GM19463 (cell line): ENCODE measurements at regions not wholly inside any gene's neighbourhood (a gene's known extent, or its start where the extent isn't known, plus 50 kb on each side); places are given as distances from the start of the nearest gene placed in this dataset.

Experiments used
- ATAC-seq: cut with Tn5 transposase; IDR thresholded peaks from one replicate; pipeline ENCODE4 v1.9.1; 2021; ENCODE audit warnings: mild to moderate bottlenecking, moderate library complexity; ENCODE audit not compliant: unreplicated experiment

DNA sequence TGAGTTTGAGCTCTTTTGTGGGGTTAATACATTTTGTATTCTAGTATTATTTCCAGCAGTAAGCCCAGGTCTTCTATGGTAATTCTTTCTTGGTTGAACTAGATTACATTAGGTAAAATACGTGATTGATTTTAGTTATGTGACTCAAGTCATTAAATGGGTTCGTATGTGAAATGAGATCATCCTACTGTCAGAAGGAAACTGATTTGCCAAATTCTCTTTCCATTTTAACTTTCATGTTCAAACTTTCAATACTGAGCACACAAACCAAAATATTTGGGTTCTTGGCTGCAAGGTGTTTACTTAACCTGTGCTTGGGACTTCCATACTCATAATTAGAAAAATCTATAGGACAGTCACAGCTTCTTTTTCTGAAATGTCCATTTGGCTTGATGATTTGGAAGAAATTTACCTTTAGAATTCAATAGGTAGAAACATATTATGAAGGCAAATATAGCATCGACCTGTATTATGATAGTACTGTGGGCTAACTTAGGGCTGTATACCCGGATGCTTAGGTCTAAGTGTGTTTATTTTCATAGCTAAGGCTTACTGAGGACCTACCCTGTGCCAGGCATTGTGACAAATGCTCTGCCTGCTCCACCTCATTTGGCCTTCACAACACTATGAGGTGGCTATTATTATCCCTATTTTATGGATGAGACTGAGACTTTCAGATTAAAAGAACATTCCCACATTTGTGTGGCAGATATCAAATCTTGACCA is 631.8 kb upstream of the GRM7 start:
- no peak for ATAC-seq

DNA sequence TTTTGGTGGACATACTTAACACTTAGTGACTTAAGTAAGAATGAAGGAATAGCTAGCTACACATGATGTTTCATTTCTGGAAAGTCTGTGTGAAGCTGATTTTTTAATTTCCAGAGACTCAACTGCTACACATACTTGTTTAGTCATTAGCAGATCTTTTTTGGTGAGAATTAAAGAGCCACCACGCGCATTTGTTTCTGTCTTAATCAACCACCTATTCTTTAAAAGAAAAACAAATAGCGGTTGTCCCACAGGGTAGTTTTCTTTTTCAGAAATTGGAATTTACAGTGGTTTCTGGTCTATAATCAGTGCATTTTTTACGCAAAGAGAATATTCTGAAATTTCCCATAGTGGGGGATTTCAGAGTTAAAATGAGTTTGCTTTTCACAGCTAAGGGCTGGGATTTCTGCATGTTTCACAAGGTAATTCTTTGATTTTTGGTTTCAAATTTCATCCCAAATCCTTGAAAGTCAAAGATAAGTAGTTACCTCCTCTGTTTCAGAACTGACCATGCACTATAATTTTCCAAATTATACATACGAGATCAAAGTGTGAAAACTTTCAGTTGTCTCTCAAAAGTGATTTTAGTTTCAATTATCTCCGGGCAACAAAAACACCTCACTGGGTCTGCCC is 631.0 kb upstream of the GRM7 start:
- ATAC-seq, result no peak

DNA sequence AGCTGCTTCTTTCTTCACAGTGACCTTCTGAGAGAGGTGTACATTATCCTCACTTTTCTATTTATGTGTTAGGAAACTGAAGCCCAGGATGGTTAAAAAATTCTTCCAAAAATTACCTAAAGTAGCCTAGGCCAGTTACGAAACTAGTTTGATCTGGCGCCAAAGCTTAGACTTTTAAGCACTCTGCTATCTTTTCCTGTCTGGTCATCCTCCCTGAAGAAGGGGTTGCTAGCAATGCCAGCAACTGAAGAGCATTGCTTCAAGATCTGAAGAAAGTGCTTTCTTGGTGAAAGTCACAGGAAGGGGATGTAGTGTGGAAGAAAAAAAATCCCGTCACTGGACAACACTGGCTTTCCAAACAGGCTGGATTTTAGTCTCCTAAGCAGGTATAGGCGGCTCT is 618.8 kb upstream of the GRM7 start:
- ATAC-seq, result no peak

- no peak for ATAC-seq
Observed at GRCh38 chr3:6248528-6248927, 612.4 kb upstream of the GRM7 start.

- ATAC-seq, result no peak
Observed at GRCh38 chr3:6249679-6250078, 611.2 kb upstream of the GRM7 start.

DNA sequence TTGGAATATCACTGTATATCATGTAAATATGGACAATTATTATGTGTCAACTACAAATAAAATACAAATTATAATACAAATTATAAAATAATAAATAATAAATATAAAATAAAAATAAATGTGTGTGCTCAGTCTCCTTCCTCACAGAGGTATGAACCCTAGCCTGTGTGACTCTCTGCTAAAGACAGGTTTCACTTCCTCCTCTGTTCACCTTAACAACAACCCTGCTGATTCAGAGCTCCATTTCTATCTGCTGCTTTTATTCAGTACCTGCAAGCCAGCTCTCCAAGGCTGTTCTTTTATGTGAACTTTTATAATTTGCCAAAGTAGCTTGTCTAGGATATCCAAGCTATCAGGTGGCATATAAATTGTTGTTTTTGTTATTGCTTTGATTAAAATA is 610.7 kb upstream of the GRM7 start:
- ATAC-seq, result peak; percentile 92

DNA sequence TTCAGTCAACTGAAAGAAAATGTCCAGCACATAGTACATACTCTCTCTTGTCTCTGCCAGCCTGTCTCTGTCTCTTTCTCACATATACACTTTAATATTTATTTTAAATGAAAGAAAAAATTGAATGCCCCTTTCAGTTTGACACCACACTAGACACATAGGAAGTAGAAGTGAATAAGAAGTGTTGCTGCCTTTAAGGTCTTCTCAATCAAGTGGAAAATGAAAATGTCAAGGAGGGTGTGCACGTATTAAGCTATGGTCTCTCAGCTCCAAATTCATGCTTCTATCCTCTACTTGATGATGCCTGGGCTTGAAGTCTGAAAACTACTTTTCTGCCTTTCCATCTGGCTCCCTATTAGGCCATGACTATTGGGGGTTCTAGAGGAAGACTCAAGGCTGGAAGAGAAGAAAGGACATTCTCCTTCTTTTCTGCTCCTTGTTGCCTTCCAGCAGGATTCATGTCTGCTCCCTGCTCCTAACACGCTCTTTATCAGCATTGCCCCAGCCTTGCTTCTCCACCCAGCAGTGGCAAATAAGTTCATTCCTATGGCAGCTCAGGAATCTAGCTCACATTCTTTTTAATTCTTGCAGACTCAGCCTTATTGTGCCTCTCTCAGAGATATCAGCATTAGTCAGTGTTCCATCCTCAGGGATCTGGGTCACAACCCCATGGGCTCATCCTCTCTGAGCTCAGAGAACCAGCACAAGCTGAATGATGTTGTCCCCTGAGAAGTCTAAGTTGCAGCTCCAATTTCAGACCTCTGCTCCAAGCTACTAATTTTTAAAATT is 609.1 kb upstream of the GRM7 start:
- no peak for ATAC-seq

- no peak for ATAC-seq
Observed at GRCh38 chr3:6254490-6254889, 606.4 kb upstream of the GRM7 start.

DNA sequence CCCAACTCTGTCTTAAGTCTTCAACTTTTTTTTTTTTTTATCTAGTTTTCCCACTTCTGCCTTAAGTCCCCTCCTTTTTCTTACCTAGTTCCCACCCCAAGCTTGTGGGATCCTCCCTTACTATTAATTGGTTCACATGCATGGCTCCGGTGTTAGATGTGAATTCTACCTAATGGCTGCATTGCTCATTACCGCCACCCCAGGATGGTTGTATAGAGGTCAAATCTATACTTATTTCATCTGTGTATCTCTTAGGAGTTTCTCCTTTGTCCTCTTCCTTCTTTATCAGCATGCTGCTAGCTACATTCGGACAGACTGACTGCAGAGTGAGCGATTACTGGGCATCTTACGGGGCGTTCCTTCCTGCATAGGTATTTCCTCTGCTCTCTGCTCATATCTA is 605.7 kb upstream of the GRM7 start:
- ATAC-seq, result no peak

- ATAC-seq, result peak; percentile 70
Observed at GRCh38 chr3:6260551-6261191, 600.2 kb upstream of the GRM7 start.

DNA sequence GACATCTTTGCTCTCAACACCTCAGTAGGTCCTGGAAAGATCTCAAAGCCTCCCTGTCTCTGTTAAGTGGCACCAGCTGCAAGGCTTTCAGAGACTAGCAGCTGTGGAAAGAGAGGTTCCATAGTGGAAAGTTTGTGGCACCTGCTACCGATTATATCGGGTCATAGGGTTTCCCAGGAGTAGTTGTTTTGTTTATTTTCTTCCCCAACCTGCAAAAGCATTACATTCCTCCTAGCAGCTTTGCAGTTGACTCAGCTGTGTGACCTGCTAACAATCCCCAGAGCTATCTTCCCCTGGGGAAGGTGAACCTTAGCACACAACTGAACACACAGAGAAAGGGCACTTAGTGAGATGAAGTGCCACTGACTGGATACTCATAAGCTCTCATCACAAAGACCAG is 598.9 kb upstream of the GRM7 start:
- no peak for ATAC-seq

GRCh38 chr3:6264036-6264435 is 596.9 kb upstream of the GRM7 start:
- ATAC-seq, result no peak

DNA sequence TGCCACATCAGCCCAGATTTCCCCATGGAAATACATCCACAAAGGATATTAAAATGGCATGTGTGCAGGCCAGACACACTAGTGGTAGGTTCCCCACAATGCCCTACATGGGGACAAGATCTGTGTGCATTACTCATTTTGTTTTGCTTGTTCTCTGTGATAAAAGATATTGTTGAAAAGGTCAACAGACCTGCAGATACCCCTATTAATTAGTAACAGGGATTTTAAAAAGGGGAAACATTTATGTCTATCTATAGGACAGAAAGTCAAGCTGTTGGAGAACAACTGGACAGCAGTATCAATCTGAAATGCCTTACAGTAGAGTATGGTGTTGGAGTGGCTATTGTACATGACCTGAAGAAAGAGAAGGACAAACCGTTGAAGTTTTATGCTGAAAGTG is 596.0 kb upstream of the GRM7 start:
- no peak for ATAC-seq

- ATAC-seq, result no peak
Observed at GRCh38 chr3:6266135-6266534, 594.8 kb upstream of the GRM7 start.

DNA sequence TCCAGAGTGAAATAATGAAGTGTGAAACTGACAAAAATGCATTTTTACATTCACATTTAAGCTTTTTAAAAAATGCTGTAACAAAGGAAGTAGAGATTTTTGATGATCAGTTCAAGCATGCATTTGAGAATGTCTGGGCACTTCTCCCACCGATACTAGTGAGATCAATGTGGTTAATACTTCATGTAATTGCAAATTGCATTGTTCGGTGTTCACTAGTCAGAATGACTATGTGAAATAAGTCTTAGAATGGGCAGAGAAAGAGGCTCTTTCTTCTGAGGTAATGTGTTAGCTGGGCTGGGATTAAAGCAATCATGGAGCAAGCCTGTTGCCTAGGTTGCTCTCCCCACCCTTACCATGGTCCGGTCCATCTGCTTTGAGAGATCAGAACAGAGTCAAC is 587.0 kb upstream of the GRM7 start:
- ATAC-seq, result no peak

GRCh38 chr3:6281662-6282061 is 579.3 kb upstream of the GRM7 start:
- ATAC-seq, result no peak

DNA sequence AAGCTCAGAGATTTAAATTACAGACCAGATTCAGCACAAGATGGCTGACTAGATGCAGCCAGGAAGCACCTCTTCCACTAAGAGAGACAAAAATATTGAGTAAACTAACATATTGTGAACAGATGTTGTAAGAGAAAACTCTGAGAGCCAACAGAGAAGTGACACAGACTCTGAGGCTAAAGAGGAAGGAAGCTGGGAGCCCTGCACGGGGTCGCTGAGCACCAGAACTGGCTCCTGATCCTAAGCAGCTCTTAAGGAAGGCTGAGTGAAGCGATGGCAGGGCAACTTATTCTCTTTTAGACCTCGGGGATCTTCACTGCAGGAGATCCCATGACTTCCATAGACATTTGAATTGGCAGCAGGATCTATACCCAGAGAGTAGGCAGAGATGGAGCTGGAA is 578.0 kb upstream of the GRM7 start:
- no peak for ATAC-seq

DNA sequence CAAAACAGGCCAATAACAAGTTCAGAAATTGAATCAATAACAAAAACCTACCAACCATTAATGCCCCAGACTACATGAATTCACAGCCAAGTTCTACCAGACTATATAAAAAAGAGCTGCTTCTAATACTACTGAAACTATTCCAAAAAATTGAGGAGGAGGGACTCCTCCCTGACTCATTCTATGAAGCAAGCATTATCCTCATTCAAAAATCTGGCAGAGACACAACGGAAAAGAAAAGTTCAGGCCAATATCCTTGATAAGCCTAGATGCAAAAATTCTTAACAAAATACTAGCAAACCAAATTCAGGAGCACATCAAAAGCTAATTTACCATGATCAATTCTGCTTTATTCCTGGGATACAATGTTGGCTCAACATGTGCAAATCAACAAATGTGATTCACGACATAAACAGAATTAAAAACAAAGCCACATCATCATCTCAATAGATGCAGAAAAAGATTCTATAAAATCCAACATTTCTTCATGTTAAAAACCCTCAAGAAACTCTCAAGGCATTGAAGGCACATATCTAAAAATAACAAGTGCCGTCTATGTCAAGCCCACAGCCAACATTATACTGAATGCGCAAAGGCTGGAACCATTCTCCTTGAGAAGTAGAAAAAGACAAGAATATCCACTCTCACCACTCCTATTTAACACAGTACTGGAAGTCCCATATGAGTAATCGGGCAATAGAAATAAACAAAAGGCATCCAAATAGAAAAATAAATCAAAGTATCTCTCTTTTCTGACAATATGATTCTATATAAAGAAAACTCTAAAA is 573.6 kb upstream of the GRM7 start:
- no peak for ATAC-seq

DNA sequence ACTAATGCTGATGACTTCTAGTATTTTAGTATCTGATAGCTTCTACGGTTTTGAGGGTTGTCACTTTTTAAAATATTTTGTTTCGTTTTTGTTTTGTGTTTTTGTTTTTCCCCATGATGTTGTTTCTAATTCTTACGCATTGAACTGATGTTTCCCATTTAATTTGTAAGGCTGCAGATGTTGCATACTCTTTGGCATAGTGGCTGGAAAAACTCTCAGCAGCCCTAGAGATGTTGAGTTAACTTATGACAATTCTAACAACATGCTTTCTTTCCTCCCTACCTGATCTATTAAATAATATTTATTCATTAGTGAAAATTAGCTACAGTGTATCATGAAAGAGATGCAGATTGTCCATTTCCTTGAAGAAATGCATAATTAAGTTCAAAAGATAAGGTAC is 559.3 kb upstream of the GRM7 start:
- ATAC-seq, result no peak

DNA sequence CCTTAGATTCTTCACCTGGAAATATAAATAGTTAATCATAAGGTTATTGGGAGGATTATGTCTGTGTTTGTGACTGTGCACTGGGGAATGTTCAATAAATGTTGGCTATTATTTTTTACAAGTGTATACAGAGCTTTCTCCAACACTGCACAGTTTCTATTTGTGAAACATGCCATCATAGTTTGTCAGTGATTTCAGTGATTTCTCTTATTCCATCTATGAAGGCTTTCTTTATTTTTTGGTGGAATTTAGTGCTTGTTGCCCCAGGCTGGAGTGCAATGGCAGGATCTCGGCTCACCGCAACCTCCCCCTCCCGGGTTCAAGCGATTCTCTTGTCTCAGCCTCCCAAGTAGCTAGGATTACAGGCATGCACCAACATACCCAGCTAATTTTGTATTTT is 545.0 kb upstream of the GRM7 start:
- no peak for ATAC-seq

GRCh38 chr3:6321999-6322398 is 538.9 kb upstream of the GRM7 start:
- no peak for ATAC-seq
